ENCODE measurements at regions not wholly inside any gene's neighbourhood (a gene's known extent, or its start where the extent isn't known, plus 50 kb on each side); places are given as distances from the start of the nearest gene placed in this dataset.
"Not testable (repeated sequence)": the region's sequence is repeated elsewhere in the genome, so short reads cannot be mapped to it uniquely, and the experiment has no call there.

DNA sequence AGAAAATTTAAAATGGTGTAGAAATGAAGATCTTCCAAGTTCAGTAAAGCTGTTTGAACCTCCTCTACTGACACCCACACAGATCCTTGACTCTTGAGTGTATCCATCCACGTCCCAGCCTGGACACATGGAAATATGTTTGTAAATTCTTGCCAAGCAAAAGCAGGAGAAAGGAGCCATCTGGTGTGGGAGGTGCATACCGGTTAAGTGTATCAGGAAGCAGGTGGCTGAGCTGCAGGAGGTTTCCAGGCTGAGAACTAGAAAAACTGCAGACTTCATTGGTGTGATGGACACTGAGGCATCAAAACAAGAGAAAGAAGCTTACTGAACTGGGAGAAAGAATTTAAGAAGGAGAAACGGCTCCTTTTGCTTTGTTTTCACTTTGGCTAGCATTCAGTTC, 229.9 kb upstream of the GRIK2 start:
- Histone ChIP-seq H3K27me3 (ENCODE audit: low read depth) (no peaks in the 10 kb centered on the region), H3K9me3 (replicated peaks) (no peaks in the 10 kb centered on the region), H3K27ac (replicated peaks) (no peak overlapping the region), H3K4me3 (no peak overlapping the region), H3K36me3 (no peaks in the 10 kb centered on the region), H3K4me1 (no peaks in the 10 kb centered on the region)
- TF ChIP-seq, protein P1, sequence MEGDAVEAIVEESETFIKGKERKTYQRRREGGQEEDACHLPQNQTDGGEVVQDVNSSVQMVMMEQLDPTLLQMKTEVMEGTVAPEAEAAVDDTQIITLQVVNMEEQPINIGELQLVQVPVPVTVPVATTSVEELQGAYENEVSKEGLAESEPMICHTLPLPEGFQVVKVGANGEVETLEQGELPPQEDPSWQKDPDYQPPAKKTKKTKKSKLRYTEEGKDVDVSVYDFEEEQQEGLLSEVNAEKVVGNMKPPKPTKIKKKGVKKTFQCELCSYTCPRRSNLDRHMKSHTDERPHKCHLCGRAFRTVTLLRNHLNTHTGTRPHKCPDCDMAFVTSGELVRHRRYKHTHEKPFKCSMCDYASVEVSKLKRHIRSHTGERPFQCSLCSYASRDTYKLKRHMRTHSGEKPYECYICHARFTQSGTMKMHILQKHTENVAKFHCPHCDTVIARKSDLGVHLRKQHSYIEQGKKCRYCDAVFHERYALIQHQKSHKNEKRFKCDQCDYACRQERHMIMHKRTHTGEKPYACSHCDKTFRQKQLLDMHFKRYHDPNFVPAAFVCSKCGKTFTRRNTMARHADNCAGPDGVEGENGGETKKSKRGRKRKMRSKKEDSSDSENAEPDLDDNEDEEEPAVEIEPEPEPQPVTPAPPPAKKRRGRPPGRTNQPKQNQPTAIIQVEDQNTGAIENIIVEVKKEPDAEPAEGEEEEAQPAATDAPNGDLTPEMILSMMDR (IDR thresholded peaks at IDR 0.05; ENCODE audit: borderline replicate concordance), result no peak
- DNase-seq, result no peak
- intact Hi-C loops (cut with micrococcal nuclease), result no loop called here

DNA sequence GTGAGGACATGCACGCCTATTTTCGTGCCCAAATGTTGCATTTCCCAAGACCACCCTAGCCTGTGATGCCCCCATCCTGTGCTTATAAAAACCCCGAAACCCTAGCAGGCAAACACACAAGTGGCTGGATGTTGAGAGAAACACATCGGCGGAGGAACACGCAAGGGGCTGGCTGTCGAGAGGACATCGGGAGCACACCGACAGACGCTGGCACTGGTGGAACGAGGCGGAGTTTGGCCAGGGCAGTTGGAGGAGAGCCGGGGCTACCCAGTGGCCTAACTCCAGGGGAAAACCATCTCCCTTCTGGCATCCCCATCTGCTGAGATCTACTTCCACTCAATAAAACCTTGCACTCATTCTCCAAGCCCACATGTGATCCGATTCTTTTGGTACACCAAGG, 225.9 kb upstream of the GRIK2 start:
- DNase-seq, result no peak
- intact Hi-C loops (cut with micrococcal nuclease), result no loop called here
- Histone ChIP-seq H3K4me1 (no peaks in the 10 kb centered on the region), H3K36me3 (no peaks in the 10 kb centered on the region), H3K4me3 (no peak overlapping the region), H3K27me3 (ENCODE audit: low read depth) (no peaks in the 10 kb centered on the region), H3K27ac (replicated peaks) (no peak overlapping the region), H3K9me3 (replicated peaks) (peaks cover 30% of the 10 kb centered on the region)
- TF ChIP-seq, protein P1 (IDR thresholded peaks at IDR 0.05; ENCODE audit: borderline replicate concordance), result no peak

DNA sequence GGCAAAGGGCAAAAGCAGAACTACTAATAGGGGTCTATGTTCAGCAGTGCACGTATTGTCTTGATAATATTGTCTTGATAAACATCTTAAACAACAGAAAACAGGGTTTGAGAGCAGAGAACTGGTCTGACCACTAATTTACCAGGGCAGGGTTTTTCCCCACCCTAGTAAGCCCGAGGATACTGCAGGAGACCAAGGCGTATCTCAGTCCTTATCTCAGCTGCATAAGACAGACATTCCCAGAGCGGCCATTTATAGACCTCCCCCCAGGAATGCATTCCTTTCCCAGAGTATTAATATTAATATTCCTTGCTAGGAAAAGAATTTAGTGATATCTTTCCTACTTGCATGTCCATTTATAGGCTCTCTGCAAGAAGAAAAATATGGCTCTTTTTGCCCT, 222.5 kb upstream of the GRIK2 start:
- DNase-seq; H3K4me1 ChIP-seq; H3K4me3 ChIP-seq; H3K27ac ChIP-seq (replicated peaks); H3K27me3 ChIP-seq (ENCODE audit: low read depth); intact Hi-C loops (cut with micrococcal nuclease); H3K36me3 ChIP-seq: not testable (repeated sequence)
- peaks cover 30% of the 10 kb centered on the region for H3K9me3 ChIP-seq (replicated peaks)

DNA sequence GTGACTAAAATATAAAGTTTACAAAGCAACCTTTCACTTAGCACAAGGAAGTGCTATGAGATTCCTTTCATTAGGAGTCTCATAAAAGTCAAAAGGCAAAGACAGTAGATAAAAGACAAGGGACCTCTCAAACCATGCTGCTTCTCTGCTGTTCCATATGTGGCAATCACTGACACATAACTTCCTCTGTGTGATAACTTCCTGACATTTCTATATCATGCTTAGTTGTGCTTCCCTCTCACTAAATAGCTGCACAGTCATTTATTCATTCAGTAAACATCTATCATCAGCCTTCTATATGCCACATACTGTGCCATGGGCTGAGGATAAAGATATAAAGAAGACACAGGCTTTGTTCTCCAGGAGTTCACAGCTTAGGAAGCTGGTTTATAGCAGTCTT, 214.8 kb upstream of the GRIK2 start:
- Histone ChIP-seq H3K27me3 (ENCODE audit: low read depth) (no peaks in the 10 kb centered on the region), H3K4me1 (no peaks in the 10 kb centered on the region), H3K36me3 (no peaks in the 10 kb centered on the region), H3K4me3 (no peak overlapping the region), H3K27ac (replicated peaks) (no peak overlapping the region), H3K9me3 (replicated peaks) (no peaks in the 10 kb centered on the region)
- intact Hi-C loops (cut with micrococcal nuclease), result no loop called here
- no peak for DNase-seq
- TF ChIP-seq, protein P1 (IDR thresholded peaks at IDR 0.05; ENCODE audit: borderline replicate concordance), result no peak

DNA sequence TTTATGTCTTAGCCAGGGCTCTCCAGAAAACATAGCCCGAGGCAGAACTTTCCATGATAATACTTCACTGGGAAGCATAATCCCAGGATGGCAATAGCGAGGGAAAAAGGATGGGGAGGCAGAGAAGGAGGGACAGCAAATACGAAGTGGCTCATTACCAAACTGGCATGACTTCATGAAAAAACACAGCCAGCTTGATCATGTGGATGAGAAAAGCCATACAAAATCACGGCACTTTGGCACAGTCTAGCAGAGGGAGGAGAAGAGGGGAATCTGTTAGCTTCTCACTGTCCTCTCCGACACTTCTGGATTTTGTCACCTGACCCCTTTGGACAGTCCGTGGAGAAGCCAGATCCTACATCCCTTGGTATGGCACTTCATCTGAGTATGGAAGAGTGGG, 212.5 kb upstream of the GRIK2 start:
- DNase-seq, result no peak
- intact Hi-C loops (cut with micrococcal nuclease), result no loop called here
- no peak overlapping the region for H3K27ac ChIP-seq (replicated peaks)
- no peak overlapping the region for H3K4me3 ChIP-seq
- no peaks in the 10 kb centered on the region for H3K9me3 ChIP-seq (replicated peaks)
- H3K4me1 ChIP-seq, result no peaks in the 10 kb centered on the region
- no peaks in the 10 kb centered on the region for H3K36me3 ChIP-seq
- H3K27me3 ChIP-seq (ENCODE audit: low read depth), result no peaks in the 10 kb centered on the region
- TF ChIP-seq, protein P1 (IDR thresholded peaks at IDR 0.05; ENCODE audit: borderline replicate concordance), result no peak

DNA sequence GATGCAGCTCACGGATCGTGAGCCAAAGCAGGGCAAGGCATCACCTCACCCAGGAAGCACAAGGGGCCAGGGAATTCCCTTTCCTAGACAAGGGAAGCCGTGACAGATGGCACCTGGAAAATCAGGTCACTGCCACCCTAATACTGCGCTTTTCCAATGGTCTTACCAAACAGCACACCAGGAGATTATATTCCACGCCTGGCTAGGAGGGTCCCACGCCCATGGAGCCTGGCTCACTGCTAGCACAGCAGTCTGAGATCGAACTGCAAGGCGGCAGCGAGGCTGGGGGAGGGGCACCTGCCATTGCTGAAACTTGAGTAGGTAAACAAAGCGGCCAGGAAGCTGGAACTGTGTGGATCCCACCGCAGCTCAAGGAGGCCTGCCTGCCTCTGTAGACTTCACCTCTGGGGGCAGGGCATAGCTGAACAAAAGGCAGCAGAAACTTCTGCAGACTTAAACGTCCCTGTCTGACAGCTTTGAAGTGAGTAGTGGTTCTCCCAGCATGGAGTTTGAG, 205.2 kb upstream of the GRIK2 start:
- H3K4me3 ChIP-seq; H3K4me1 ChIP-seq; H3K27me3 ChIP-seq (ENCODE audit: low read depth); H3K36me3 ChIP-seq; DNase-seq; intact Hi-C loops (cut with micrococcal nuclease); H3K27ac ChIP-seq (replicated peaks): not testable (repeated sequence)
- peaks cover 32% of the 10 kb centered on the region for H3K9me3 ChIP-seq (replicated peaks)

DNA sequence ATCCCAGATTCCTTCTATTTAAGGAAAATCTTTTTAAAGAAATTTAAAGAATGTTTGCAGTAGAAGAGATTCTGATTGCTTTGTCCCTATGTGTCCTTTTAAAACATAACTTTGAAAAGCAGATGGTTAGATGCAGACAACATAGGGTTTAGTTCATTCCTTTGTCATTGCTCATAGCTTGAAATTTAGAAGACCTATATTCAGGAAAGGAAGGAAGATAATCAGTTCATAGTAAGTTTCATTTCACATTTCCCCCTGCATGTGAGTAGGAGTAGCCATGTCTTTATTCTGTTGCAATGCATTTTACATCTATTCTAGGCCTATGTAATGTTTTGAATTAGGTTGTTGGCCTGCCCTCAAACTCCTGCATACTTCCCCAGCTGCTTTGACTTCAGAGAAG, 197.9 kb upstream of the GRIK2 start:
- no peaks in the 10 kb centered on the region for H3K4me1 ChIP-seq
- H3K36me3 ChIP-seq, result no peaks in the 10 kb centered on the region
- no peak overlapping the region for H3K27ac ChIP-seq (replicated peaks)
- TF ChIP-seq, protein P1 (IDR thresholded peaks at IDR 0.05; ENCODE audit: borderline replicate concordance), result no peak
- H3K9me3 ChIP-seq (replicated peaks), result peaks cover 11% of the 10 kb centered on the region
- intact Hi-C loops (cut with micrococcal nuclease), result no loop called here
- H3K27me3 ChIP-seq (ENCODE audit: low read depth), result no peaks in the 10 kb centered on the region
- no peak overlapping the region for H3K4me3 ChIP-seq
- DNase-seq, result no peak
